RPMI8226 (cell line): ENCODE measurements at regions not wholly inside any gene's neighbourhood (a gene's known extent, or its start where the extent isn't known, plus 50 kb on each side); places are given as distances from the start of the nearest gene placed in this dataset.

ENCODE experiments used
- DNase-seq: peaks from one replicate; pipeline ENCODE4 v3.0.0-alpha.2; 2015

DNA sequence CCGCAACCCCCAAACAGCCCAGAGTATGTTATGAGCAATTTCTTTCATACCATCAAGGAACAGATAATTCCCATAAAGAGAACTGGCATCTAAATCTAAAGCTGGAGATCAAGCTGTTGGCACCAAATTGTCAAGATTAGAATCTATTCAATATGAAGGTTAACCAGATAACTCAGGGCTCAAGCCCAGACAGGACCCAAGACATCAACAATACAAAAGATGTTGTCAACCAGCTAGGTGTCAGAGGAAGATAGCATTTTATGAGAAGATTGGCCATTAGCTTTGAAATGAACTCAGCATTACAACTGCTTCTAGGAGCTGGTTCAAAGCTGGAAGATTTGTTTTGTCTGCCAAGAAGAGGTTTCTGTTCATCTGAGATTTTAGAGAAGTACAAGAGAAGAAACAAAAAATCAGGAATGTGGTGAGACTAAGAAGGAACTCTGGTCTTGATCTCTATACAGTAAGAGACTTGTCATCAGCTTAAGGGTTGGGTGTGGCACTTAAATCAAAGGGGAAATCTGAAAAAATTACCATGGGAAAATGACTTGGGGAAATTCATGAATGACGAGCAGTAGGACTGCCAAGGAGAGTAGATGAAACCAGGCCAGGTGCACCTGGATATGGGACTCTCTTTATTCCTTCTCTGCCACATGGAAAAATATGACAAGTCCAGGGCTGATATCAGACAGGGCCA, 64.2 kb upstream of the COX10 start:
- no peak for DNase-seq

DNA sequence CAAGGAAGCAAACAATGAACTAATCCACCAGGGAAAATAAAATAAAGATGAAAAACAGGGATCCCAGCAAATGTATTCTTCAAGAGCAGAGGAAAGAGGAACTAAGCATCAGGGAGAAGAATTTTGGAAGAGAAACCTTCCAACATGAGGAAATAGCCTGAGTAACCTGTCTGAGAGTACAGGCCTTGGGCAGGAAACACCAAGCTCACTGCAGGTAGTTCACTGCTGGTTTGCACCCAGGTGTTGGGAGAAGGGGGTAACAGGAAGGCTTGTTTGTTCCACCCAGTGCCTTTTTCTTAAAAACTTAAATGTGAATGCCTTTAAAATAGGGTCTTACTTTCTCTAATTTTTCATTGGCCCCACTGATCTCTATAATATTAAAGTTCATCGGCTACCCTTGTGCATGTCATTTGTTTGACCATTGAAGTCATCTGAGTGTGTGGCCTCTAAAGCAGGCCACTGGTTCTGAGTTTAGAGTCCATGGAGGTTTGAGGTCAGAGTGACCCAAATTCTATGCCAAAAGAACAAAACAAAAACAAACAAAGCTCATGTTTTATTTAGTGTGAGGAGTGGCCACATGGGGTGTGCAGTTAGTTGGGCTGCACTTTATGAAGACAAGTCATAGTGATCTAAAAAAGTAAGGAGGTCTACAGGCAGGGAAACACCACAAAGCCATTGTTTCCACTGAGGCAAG, 62.9 kb upstream of the COX10 start:
- no peak for DNase-seq

- DNase-seq: no peak
Observed at GRCh38 chr17:14007951-14008350, 61.4 kb upstream of the COX10 start.

DNA sequence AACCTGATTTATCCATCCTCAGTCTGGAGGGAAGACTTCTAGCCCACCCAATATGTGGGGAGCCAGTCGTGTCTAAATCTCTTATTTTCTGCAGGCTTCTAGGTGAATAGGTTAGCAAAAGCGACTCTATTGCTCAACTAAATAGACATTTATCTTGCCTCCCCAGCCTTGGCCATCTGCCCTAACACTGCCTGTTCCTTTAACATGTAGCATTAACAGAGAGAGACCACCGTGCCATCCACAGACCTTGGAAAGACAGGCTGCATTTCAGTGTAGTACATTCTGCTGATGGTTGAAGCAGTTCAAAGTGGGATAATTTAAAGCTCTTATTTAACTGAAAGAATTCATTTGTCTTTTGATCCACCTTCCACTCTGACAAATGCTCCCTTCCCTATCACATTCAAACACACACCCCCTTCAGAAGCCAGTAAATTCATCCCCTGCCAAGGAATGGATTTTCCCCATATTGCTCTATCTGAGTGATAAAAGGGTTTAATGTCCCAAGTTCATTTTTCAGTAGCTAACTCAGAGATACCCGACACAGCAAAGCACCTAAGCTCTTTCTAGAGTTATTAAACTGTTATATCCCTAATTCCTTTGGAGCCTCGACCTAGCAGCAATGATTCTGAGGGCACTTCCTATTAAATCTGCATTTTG, 58.1 kb upstream of the COX10 start:
- no peak for DNase-seq

DNA sequence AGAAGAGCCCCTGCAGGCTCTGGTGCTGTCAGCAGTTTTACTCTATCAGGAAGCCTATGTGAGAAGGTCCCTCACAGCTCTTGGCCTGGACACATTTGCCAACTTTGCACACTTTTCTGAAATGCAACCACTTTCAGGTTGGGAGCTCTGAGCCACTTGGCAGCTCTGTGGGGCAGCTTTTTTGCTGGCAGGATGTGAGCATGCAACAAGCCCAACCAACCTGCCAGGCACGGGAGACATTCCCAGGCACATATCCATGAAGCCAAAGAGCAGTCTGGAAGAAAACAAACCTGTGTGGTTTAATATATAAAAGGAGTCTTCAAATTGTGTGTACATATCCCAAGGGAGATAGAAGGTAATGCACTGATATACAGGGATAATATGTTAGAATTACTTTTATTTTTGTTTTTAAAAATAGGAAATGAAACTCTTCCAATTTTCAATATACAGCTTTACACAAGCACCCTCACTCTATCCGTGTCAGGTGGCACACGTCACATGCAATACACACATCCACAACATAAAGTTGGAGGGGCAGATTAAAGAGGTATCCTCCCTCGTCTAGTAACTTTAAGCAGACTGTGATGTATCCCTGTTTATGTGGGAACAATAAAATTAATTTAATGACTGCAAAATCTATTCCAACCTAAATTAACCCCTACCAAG, 57.4 kb upstream of the COX10 start:
- DNase-seq: peak; percentile 71

DNA sequence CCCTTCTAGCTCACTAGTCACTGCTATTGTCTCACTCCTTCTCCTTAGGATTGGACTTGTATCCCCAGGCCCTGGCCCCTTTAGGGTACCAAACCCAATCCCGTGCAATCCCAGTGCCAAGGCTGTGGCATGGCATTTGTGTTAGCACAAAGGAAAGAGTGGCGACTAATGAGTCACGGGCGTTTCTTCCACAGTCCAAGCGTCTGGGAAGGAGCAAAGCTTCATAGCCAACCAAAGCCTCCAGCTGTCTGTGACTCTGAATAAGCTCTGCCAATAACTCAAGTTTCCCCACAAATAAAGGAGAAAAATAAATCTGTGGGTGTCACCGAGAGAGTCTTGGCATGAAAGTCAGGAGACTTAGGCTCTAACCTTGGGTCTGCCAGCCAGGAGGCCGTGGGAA, 54.6 kb upstream of the COX10 start:
- DNase-seq: no peak

DNA sequence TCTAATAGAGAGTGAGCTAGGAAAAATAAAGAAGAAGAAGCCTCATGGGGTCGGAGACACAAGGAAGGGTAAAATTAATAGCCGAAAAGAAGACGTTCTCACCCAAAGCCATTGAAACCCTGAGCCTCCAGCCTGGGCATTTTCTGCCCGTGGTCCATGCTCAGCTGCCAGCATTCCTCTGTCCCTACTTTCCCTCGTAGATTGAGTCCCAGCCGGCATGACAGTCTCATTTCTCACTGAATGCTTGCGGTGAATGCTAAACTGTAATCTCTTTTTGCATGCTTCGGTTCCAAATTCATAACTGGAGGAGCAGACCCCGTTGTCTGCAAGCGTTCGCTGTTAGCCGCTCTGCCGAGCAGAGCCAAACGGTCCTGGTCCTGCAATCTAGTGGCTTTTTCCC, 54.0 kb upstream of the COX10 start:
- no peak for DNase-seq

DNA sequence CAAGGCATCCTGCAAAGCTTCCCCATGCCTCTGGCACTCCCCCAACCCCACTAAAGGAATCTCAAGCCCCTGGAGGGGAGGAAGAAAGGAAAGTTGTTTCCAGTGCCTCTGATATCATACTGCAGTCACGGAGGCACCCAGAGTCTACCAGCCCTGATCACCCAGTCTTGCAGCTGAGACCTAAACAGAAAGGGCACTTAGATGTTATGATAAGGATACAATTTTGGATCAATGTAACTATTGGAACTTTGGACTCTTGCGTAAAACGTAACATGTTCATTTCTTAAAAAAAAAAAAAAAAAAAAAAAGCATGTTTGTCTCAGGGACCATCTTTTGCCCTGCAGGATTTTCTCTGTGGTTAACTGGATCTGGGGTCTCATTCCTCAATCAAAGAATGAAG, 52.4 kb upstream of the COX10 start:
- no peak for DNase-seq

GRCh38 chr17:14019186-14019956, 49.9 kb upstream of the COX10 start:
- DNase-seq: no peak
